ENCODE measurements at regions not wholly inside any gene's neighbourhood (a gene's known extent, or its start where the extent isn't known, plus 50 kb on each side); places are given as distances from the start of the nearest gene placed in this dataset.

GRCh38 chr1:61618755-61619154, 106.2 kb downstream of the TM2D1 start:
- TF ChIP-seq, protein P1, sequence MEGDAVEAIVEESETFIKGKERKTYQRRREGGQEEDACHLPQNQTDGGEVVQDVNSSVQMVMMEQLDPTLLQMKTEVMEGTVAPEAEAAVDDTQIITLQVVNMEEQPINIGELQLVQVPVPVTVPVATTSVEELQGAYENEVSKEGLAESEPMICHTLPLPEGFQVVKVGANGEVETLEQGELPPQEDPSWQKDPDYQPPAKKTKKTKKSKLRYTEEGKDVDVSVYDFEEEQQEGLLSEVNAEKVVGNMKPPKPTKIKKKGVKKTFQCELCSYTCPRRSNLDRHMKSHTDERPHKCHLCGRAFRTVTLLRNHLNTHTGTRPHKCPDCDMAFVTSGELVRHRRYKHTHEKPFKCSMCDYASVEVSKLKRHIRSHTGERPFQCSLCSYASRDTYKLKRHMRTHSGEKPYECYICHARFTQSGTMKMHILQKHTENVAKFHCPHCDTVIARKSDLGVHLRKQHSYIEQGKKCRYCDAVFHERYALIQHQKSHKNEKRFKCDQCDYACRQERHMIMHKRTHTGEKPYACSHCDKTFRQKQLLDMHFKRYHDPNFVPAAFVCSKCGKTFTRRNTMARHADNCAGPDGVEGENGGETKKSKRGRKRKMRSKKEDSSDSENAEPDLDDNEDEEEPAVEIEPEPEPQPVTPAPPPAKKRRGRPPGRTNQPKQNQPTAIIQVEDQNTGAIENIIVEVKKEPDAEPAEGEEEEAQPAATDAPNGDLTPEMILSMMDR (IDR thresholded peaks at IDR 0.05 in 8 of 11, conservative IDR thresholded peaks at IDR 0.05 in 3 of 11), result no peak
- TF ChIP-seq POLR2AphosphoS5 (IDR thresholded peaks at IDR 0.05) (no peak), POLR2A (IDR thresholded peaks at IDR 0.05) (no peak)
